ENCODE measurements at regions not wholly inside any gene's neighbourhood (a gene's known extent, or its start where the extent isn't known, plus 50 kb on each side); places are given as distances from the start of the nearest gene placed in this dataset.

DNA sequence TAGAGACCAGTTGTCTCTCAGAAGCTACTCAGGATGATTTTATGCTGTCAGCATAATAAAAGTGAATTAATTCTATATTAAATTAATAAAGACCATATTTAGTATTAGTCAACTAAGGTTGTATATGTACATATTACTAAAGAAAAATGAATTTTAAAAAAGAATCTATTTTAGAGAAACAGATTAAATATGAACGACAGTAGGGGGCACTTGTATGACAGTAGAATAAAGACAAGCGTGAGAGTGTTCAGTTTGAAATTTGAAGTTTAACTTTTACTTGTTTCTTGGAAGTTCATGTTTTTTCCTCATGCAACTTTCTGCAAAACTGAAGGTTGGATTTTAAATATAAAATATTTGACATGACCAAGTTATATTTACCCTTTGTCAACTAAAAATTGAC, 67.9 kb upstream of the MACF1 start:
- DNase-seq (ENCODE audit: low spot score): no peak

DNA sequence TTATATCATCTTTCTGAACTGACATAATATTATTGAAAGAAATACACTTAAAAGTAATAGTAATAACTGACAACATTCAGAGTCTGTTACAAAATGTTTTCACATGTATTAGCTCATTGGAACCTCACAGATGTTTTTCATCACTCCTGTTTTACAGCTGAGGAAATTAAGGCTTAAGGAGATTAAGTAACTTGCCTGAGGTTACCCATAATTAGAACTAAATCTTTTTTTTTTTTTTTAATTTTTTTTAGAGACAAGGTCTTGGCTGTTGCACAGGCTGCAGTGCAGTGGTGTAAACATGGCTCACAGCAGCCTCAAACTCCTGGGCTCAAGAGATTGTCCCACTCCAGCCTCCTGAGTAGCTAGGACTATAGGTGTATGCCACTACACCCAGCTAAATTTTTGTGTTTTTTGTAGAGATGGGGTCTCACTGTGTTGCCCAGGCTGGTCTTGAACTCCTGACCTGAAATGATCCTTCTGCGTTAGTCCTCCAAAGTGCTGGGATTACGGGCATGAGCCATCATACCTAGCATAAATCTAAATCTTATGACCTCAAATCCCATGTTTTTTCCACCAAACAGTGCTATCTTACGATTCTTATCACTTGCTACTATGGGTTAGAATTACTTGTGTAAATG, 64.7 kb upstream of the MACF1 start:
- DNase-seq (ENCODE audit: low spot score): no peak

DNA sequence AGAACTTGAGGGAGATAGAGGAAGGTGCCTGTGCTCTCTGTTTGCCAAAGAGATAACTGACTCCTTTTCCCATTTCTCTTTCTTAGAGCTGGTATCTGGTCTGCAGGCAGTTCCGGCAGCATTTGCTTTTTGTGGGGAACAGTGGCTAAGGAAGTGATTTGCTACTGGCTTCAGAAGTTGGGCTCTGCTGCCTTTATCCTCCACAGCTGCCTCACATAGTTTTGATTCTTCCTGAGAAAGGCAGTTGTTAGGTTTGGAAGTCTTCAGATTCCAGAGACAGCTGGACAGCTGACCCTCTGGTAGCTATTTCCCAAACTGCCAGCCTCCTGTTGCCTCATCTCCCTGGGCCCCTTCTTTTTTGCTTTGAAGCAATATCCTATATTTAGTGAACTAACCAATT, 62.6 kb upstream of the MACF1 start:
- no peak for DNase-seq (ENCODE audit: low spot score)

DNA sequence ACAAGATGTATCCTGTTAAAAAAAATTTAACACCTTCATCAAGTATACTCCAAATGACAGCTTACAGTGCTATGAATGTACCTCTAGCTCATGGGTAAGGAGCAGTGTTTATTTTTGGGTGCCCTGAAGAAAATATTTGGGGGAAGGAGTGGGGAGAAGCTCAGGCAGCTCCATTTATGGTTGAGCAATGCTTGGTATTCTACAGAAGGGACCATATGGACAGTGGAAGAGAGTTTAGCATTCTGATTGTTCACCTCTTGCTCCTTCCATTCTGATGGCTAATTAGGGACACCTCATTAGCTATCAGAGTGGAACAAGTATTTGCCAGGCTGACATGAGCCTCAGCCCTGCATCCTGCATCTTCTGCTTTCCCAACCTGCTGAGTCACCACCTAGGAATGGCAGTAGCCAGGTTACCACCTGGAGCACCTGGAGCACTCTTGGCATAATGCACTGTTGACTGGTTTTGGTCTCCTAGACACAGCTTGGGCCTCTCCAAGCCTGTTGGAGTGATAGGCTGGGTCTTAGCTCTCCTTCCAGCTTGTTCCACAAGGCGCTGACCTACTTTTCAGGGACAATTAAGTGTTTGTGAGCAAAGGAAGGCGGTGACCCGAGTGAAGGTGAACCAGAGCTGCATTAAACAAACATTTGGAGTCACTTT, 62.0 kb upstream of the MACF1 start:
- DNase-seq (ENCODE audit: low spot score): no peak

DNA sequence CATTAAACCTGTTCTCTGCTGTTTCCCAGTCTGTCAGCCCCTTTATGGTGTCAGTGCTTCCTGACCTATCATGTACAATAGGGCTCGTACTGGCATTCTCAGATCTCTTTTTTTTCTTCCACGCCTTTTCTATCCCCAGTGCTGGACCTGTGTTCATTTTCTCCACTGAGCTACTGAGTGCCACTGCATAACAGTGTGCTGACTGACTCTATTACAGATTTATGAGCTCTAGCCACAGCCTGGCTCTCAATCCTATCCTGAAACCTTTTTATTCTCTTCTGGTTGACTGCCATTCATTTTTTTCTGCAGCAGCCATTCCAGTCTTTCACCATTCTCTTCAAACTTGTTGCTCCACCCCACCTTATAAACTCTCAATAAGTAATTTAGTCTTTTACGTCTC, 59.6 kb upstream of the MACF1 start:
- DNase-seq (ENCODE audit: low spot score): no peak

DNA sequence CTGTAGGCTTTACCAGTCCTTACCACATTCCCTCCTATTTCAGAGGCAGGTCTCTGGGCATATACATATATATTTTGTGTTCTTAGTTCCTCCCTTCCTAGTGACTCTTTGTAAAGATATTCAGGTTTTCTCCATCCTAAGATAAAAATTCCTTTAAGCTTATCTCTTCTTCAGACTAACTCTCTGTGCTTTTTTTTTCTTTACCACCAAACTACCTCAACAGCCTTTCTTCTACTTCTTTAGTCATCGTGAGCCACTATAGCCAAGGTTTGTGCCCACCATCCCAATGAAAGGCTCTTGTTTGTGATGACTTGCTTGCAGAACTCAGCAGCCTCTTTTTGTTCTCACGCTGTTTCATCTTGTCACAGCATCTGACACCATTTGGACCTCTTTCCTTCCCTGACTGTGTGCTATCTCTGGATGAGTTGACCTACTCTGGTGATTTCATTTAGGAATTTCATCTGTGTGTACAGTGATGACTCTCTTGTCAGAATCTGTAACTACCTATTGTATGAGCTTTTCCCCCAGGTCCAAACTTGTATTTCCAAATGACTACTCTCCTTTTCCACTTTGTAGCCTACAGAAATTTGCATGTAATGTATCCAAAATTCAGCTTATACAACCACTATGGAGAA, 59.0 kb upstream of the MACF1 start:
- no peak for DNase-seq (ENCODE audit: low spot score)

DNA sequence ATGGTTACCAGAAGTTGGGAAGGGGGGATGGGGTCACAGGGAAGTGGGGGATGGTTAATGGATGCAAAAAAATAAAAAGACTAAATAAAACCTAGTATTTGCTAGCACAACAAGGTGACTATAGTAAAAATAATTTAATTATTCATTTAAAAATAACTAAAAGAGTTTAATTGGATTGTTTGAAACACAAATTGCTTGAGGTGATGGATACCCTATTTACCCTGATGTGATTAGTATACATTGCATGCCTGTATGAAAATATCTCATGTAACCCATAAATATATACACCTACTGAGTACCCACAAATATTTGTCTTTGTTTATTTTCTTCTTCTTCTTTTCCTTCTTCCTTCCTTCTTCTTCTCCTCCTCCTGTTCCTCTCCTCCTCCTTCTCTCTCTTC, 57.8 kb upstream of the MACF1 start:
- no peak for DNase-seq (ENCODE audit: low spot score)

DNA sequence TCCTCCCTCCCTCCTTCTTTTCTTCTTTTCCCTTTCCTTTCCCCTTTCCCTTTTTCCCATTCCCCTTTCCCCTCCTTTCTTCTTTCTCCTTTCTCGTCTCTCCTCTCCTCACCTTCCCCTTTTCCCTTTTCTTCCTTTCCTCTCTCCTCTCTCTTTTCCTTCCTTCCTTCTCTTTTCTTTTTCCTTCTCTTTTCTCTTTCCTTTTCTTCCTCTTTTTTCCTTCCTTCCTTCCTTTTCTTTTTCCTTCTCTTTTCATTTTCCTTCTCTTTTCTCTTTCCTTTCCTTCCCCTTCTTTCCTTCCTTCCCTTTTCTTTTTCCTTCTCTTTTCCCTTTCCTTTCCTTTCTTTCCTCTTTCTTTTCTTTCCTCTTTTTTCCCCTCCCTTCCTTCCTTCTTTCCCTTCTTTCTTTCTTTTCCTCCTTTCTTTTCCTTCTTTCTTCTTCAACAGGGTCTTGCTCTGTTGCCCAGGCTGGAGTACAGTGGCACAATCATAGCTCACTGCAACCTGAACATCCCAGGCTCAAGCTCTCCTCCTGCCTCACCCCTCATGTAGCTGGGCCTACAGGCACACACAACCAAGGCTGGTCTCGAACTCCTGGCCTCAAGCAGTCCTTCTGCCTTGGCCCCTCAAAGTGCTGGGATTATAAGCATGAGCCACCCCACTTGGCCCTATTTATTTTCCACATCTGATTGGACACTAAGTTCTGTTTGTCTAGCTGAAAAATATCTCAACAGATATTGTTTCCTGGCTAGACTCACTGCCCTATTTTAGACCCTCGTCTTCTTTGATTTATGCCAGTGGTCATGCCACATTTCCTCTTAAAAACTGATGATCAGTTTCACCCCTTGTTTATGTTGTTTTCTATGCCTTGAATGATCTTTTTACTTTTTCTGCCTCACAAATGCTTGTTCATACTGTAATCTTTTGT, 57.1 kb upstream of the MACF1 start:
- no peak for DNase-seq (ENCODE audit: low spot score)

DNA sequence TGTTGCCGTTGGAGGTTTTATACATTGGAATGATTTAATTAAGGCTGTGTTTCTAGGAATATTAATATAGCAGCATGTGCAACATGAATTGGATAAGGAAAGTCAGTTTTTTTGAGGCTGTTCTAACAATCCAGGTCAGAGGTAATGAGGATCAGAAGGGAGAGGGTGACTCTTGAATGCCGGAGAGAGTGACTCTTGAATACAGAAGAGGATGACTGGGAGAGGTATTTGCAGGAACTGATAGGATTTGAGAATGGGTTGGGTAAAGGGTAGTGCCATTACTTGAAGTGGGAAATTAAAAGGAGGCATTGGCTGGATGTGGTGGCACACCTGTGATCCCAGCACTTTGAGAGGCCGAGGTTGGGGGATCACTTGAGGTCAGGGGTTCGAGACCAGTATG, 55.6 kb upstream of the MACF1 start:
- DNase-seq (ENCODE audit: low spot score): no peak

DNA sequence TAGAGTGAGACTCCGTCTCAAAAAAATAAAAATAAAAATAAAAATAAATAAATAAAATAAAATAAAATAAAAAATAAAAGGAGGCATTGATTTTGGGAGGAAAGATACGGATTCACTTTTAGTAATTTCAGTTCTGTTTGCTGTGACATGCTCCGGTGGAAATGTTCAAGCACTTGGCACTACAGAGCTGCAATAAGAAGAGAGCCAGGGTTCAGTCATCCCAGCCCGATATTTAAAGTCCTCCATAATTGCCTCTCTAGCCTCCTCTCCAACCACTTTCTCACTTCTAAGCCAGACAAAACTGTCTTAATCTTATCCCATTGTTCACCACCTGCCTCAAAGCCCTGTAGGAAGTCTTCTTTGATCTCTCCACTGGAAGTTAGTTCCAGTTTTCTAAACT, 55.0 kb upstream of the MACF1 start:
- no peak for DNase-seq (ENCODE audit: low spot score)

DNA sequence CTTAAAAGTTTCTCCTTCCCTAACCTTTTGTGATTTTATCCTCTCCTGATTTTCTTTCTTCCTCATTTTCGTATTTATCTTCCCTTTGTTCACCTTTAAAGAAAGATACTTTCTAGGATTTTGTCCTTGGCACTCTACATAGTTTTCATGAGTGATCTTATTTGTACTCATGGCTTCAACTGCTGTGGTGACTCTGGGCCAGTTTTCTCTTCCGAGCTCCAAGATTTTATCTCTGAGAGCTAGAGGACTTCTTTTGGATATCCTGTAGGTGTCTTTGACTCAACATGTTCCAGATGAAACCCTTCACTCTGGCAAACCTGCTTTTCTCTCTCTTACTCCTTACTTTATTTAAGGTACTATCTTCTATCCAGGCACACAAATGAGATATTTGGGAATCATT, 53.7 kb upstream of the MACF1 start:
- DNase-seq (ENCODE audit: low spot score): no peak

DNA sequence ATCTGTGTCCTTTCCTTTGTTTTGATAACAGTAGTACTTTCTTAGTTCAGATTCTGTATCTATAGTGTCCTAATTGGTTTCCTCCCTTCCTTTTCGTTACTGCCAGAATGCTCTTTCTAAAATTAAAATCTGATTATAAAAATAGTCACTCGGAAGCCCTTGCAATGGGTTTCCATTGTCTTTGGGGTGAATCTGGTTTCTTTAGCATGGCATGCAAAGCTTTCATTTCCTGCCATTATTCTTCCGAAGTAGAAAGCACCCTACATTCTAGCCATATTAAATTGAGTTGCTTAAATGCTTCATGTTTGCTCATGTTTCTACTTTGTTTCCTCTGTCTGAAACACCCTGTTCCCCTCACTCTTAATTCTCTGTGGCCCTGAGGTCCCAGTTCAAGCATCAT, 53.2 kb upstream of the MACF1 start:
- DNase-seq (ENCODE audit: low spot score): no peak

DNA sequence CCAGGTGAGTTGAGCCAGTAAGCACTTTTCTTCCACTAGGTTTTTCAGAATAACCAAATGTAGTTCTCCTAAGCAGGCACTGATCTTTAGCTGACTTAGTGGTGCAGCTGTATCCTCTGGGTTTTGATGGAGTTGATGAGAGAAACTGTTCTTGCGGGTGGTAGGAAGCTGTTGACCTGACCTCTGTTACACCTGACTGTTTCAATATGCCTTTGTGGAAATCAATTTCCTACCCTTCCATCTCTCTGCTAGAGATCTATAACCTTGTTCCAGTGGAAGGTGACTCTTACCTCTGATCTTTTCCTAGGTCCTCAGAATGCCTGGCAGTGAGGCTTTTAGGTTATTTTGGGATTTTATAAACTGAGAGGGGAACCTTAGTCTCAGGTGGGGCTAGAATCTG, 51.6 kb upstream of the MACF1 start:
- DNase-seq (ENCODE audit: low spot score): no peak

DNA sequence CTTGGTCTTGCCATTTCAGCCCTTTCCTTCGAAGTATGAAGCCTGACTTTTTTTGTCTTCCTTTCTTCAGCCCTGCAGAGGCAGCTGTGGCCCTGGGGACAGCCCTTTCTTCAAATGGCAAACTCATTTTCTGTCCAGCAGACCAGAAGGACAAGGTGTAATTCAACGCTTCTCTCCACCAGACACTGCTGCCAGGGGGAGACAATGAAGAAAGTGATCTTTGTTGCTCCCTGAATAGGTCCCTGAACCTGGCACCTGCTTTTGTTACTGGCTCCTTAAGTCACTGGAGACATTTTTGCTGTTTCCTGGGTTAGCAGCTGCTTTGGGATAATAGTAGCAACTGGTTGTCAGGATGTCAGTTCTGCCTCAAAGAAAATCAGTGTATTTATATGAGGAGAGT, 50.8 kb upstream of the MACF1 start:
- DNase-seq (ENCODE audit: low spot score): no peak

DNA sequence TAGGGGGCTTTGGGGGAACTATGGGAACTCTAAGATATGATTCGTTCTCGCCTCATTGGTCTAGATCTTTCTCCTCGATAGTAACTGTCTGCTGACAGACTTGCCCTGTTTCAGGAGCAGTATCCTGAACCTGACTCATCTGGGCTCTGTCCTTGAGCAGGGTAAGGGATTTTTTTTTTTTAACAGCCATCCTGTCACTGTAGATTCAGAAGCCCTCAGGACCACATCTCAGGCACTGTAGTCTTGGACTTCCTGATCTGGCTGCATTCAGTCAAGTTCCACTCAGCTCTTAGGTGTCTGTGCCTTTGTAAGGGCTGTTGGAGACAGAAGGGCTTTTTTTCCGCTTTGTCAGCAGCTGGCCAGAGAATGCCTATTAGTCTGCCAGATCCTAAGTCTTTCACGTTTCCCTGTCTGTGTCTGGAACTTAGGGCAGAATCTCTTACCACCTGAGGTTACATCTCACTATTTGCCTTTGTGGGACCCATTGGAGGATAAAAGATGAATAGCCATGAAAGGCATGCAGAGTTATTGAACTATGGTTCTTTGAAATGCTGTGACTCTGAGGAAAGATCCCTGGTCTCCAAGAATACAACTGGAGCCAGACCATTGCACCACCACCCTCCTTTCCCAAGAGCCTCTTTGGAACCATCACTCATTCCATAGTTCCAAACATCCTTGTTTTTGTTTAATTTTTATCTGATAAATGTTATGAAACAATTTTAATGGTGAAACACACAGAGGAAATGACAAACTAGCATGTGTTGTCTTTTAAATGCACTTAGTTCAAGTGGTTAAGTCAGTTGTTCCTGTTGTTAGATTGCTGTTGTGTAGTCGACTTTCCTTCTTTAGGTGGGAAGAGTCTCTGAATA, 49.7 kb upstream of the MACF1 start:
- no peak for DNase-seq (ENCODE audit: low spot score)
